Ishikawa (cell line): ENCODE measurements at regions not wholly inside any gene's neighbourhood (a gene's known extent, or its start where the extent isn't known, plus 50 kb on each side); places are given as distances from the start of the nearest gene placed in this dataset.
A peak's percentile ranks its signal among the peaks of the same experiment; 100 is the strongest.

Experiments used
- CEBPB ChIP-seq: IDR thresholded peaks from 2 replicates; pipeline ENCODE4 v1.6.1; 2012
- CREB1 ChIP-seq: IDR thresholded peaks from 2 replicates; pipeline ENCODE4 v1.6.1; 2012; ENCODE audit warnings: low read depth
- EGR1 ChIP-seq: IDR thresholded peaks from 2 replicates; pipeline ENCODE4 v1.6.1; 2012
- EP300 ChIP-seq: IDR thresholded peaks from 2 replicates; pipeline ENCODE4 v1.6.1; 2012; ENCODE audit warnings: borderline replicate concordance
- FOXM1 ChIP-seq: IDR thresholded peaks from 2 replicates; pipeline ENCODE4 v1.6.1; 2012; ENCODE audit warnings: low read depth, borderline replicate concordance
- NFIC ChIP-seq: IDR thresholded peaks from 2 replicates; pipeline ENCODE4 v1.6.1; 2012
- RAD21 ChIP-seq: IDR thresholded peaks from 2 replicates; pipeline ENCODE4 v1.6.1; 2012; ENCODE audit warnings: low read depth
- TAF1 ChIP-seq: IDR thresholded peaks from 2 replicates; pipeline ENCODE4 v1.6.1; 2012; ENCODE audit warnings: low read depth, mild to moderate bottlenecking
- TCF12 ChIP-seq: IDR thresholded peaks from 2 replicates; pipeline ENCODE4 v1.6.1; 2012; ENCODE audit warnings: low read depth
- TEAD4 ChIP-seq: IDR thresholded peaks from 2 replicates; pipeline ENCODE4 v1.6.1; 2012
- USF1 ChIP-seq: IDR thresholded peaks from 2 replicates; pipeline ENCODE4 v1.6.1; 2012
- YY1 ChIP-seq: IDR thresholded peaks from 2 replicates; pipeline ENCODE4 v1.6.1; 2012; ENCODE audit warnings: low read depth
- ZBTB7A ChIP-seq: IDR thresholded peaks from 2 replicates; pipeline ENCODE4 v1.6.1; 2012; ENCODE audit warnings: low read depth
- TF ChIP-seq, protein P1 (sequence below): IDR thresholded peaks from 2 replicates; pipeline ENCODE4 v1.6.1; 2012; ENCODE audit warnings: low read depth, mild to moderate bottlenecking
- TF ChIP-seq, protein P2 (sequence below): IDR thresholded peaks from 2 replicates; pipeline ENCODE4 v1.6.1; 2012

- TF ChIP-seq, protein P1, sequence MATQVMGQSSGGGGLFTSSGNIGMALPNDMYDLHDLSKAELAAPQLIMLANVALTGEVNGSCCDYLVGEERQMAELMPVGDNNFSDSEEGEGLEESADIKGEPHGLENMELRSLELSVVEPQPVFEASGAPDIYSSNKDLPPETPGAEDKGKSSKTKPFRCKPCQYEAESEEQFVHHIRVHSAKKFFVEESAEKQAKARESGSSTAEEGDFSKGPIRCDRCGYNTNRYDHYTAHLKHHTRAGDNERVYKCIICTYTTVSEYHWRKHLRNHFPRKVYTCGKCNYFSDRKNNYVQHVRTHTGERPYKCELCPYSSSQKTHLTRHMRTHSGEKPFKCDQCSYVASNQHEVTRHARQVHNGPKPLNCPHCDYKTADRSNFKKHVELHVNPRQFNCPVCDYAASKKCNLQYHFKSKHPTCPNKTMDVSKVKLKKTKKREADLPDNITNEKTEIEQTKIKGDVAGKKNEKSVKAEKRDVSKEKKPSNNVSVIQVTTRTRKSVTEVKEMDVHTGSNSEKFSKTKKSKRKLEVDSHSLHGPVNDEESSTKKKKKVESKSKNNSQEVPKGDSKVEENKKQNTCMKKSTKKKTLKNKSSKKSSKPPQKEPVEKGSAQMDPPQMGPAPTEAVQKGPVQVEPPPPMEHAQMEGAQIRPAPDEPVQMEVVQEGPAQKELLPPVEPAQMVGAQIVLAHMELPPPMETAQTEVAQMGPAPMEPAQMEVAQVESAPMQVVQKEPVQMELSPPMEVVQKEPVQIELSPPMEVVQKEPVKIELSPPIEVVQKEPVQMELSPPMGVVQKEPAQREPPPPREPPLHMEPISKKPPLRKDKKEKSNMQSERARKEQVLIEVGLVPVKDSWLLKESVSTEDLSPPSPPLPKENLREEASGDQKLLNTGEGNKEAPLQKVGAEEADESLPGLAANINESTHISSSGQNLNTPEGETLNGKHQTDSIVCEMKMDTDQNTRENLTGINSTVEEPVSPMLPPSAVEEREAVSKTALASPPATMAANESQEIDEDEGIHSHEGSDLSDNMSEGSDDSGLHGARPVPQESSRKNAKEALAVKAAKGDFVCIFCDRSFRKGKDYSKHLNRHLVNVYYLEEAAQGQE: peak; percentile 22; the same call in 1 of the 2 replicates
- TF ChIP-seq USF1: no peak
Observed at GRCh38 chr12:124476011-124476400, 91.4 kb downstream of the NCOR2 start.

DNA sequence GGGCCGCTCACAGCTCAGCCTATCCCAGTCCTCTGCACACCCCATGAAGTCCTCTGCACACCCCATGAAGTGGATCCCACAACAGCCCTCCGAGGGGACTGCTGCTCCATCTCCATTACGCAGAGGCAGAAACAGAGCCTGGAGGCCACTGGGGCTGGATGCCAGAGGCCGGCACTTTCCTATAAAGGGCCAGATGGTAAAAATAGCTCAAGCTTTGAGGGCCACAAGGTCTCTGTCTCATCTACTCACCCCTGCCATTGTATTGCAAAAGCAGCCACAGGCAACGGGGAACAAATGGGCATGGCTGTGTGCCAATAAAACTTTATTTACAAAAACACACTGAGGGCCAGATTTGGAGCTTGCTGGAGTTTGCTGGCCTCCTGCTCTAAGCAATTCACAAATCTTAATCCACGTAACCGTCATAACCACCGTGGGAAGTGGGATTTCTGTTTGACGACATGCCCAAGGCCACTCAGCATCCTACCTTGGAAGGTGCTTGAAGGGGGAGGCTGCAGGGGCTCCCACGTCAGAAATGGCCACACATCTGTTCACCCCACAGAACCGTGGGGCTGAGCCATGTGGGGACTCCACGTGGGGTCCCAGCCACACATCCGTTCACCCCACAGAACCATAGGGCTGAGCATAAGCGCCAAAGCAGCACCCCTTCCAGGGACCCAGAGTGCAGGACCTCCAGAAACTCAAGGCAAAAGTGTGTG, 92.0 kb downstream of the NCOR2 start:
- TF ChIP-seq CREB1: no peak
- no peak for TF ChIP-seq EGR1

DNA sequence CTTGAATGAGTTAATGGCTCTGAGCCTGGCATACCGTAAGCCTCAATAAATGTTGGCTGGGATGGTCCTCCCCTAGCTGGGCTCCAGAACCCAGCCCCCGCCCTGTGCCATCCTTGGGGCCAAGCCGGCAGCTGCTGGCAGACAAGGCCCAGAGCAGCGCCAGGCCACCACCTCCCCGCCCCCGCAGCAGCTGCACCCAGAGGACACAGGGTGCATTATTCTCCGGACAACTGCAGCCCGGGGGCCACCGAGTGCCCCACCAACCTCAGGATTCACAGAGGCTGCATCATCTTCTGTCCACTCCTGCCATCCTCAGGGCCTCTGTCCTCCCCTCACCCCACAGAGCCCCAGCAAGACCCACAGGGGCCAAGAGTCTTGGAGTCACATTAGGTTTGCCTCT, 92.7 kb downstream of the NCOR2 start:
- TF ChIP-seq ZBTB7A (no peak), FOXM1 (no peak), TCF12 (no peak), CEBPB (no peak), NFIC (no peak), USF1 (no peak), EGR1 (no peak), RAD21 (no peak), TAF1 (no peak), YY1 (no peak), CREB1 (no peak), EP300 (no peak), TEAD4 (no peak)
- TF ChIP-seq, protein P2, sequence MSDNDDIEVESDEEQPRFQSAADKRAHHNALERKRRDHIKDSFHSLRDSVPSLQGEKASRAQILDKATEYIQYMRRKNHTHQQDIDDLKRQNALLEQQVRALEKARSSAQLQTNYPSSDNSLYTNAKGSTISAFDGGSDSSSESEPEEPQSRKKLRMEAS: no peak
- TF ChIP-seq, protein P1: no peak

GRCh38 chr12:124472690-124473279, 94.6 kb downstream of the NCOR2 start:
- TF ChIP-seq EP300: no peak
- no peak for TF ChIP-seq EGR1
- no peak for TF ChIP-seq ZBTB7A
- TF ChIP-seq USF1: no peak
- no peak for TF ChIP-seq RAD21
- no peak for TF ChIP-seq CEBPB
- TF ChIP-seq NFIC: no peak
- TF ChIP-seq TCF12: no peak
- TF ChIP-seq, protein P2: no peak
- no peak for TF ChIP-seq FOXM1
- TF ChIP-seq, protein P1: no peak
- TF ChIP-seq TEAD4: no peak
- no peak for TF ChIP-seq TAF1

DNA sequence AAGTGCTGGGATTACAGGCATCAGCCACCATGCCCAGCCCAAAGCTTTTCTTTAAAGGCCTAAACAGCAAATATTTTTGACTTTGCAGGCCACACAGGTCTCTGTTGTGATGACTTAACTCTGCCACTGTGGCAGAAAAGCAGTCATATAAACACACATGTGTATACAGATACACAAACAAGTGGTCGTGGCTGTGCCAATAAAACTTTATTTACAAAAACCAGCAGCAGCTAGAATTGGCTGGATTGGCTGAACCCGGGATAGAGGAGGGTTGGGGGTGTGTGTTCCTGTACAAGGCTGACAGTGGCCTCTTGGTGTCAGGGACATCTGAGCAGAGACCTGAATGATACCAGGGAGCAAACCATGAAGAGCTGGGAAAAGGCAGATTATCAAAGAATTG, 95.6 kb downstream of the NCOR2 start:
- TF ChIP-seq FOXM1: no peak
- TF ChIP-seq EP300: no peak
- TF ChIP-seq, protein P2: no peak
- no peak for TF ChIP-seq CREB1
- TF ChIP-seq TEAD4: no peak
- no peak for TF ChIP-seq EGR1
- TF ChIP-seq, protein P1: no peak
- TF ChIP-seq USF1: no peak
- no peak for TF ChIP-seq YY1
- no peak for TF ChIP-seq NFIC
- TF ChIP-seq TCF12: no peak
- no peak for TF ChIP-seq RAD21
- no peak for TF ChIP-seq CEBPB
- no peak for TF ChIP-seq TAF1
- no peak for TF ChIP-seq ZBTB7A
